MM.1S (cell line): ENCODE measurements at regions not wholly inside any gene's neighbourhood (a gene's known extent, or its start where the extent isn't known, plus 50 kb on each side); places are given as distances from the start of the nearest gene placed in this dataset.

ENCODE experiments used
- EZH2 ChIP-seq: fragments of 300-600 bp; sonication (generic); optimal IDR thresholded peaks from 2 replicates; pipeline ENCODE3; 2017; ENCODE audit warnings: low read depth, mild to moderate bottlenecking, antibody characterized with exemption, low read length, mixed read lengths
- EZH2phosphoT487 ChIP-seq: fragments of 300-600 bp; sonication (generic); IDR thresholded peaks from 2 replicates; pipeline ENCODE4 v1.6.1; 2018; ENCODE audit warnings: antibody characterized with exemption, low read length
- TF ChIP-seq, protein P1 (sequence below): fragments of 300-600 bp; sonication (generic); IDR thresholded peaks from 2 replicates; pipeline ENCODE4 v1.5.1; 2016; ENCODE audit warnings: antibody characterized with exemption, low read length, mixed read lengths

DNA sequence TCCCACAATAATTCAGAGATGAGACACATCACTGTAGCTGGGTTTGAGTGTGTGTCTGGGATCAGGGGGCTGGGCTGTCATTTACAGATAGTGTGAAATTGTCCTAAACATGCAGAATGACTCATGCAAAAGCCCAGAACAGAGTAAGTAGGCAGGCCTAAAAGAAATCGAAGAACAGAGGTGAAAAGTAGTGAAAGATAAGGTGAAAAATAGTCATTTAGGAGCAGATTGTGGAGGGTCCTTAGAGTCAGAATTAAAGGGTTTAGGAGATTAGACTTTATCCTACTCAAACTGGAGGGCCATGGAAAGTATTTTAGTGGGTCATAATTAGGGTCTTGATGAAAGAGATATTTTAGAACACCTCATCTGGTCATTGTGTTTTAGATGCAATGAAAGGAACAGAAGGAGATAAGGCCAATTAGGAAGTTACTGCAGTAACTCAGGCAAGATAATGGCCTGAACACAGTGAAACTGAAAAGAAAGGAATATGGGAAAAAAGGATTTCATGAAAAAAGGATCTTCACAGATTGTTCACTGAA is 58.3 kb upstream of the NEBL start:
- TF ChIP-seq, protein P1, sequence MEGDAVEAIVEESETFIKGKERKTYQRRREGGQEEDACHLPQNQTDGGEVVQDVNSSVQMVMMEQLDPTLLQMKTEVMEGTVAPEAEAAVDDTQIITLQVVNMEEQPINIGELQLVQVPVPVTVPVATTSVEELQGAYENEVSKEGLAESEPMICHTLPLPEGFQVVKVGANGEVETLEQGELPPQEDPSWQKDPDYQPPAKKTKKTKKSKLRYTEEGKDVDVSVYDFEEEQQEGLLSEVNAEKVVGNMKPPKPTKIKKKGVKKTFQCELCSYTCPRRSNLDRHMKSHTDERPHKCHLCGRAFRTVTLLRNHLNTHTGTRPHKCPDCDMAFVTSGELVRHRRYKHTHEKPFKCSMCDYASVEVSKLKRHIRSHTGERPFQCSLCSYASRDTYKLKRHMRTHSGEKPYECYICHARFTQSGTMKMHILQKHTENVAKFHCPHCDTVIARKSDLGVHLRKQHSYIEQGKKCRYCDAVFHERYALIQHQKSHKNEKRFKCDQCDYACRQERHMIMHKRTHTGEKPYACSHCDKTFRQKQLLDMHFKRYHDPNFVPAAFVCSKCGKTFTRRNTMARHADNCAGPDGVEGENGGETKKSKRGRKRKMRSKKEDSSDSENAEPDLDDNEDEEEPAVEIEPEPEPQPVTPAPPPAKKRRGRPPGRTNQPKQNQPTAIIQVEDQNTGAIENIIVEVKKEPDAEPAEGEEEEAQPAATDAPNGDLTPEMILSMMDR = no peak
- TF ChIP-seq EZH2phosphoT487 (no peak), EZH2 (no peak)
